Hematopoietic multipotent progenitor cell treated with erythropoietin and hydrocortisone succinate and interleukin-3 and kit ligand, for 17 days (in vitro differentiated cells): ENCODE measurements at regions not wholly inside any gene's neighbourhood (a gene's known extent, or its start where the extent isn't known, plus 50 kb on each side); places are given as distances from the start of the nearest gene placed in this dataset.

Source experiments
- DNase-seq: peaks from one replicate; pipeline ENCODE4 v3.0.0-alpha.2; 2015; ENCODE audit warnings: low spot score

DNA sequence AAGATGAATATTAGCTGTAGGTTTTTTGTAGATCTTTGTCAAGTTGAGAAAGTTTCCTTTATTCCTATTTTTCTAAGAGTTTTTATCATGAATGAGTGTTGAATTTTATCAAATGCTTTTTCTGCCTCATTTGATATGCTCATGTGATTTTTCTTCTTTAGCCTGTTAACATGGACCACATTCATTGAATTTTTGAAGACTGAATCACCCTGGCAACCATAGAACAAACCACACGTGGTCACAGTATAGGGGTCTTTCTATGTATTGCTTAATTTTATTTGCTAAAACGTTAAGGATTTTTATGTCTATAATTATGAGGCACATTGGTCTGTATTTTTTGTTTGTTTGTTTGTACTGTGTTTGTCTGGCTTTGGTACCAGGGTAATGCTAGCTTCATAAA, 201.7 kb upstream of the CWC22 start:
- DNase-seq: no peak

DNA sequence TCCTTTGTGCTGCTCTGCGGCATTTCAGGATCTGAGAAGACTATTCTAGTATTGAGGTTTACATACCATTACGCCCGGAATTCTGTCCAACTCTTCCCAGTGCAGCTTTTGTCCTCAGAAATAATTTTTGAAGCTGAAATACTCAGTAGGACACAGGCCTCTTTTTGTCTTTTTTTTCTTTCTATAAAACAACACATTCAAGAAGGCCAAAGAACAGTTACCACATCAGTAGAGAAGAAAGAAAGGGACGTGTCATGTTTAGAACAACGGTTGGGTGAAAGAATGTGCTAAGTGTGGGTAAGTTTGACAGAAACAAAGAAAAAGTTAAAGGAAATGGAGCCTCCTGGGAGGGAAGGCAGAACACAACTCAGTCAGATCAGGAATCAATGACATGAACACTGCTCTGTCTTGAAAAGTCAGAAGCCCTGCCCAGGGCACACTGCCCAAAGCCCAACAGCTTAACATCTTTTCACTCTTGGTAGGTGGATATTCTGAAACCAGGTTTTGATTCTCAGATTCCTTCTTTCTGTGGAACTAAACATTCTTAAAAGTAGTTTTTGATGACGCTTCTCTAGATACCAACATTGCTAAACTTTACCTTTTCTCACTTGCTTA, 198.6 kb upstream of the CWC22 start:
- no peak for DNase-seq

DNA sequence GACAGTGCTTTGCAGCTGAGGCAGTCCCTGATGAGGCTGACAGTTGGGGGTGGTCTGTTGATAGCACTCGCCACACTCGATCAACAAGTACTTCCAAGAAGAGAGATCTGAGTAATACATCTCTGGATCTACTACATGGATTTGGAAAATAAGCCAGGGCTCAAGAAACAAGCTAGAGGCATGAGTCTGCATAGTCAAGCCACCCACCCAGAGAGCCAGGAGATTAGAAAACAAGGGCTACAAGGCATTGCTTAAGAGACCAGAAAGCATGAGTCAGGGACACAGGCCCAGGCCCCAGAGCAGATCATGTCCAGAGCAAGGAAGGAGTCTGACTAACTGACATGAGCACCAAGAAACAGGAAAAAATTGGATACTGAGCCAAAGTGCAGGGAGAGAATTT, 196.9 kb upstream of the CWC22 start:
- no peak for DNase-seq

DNA sequence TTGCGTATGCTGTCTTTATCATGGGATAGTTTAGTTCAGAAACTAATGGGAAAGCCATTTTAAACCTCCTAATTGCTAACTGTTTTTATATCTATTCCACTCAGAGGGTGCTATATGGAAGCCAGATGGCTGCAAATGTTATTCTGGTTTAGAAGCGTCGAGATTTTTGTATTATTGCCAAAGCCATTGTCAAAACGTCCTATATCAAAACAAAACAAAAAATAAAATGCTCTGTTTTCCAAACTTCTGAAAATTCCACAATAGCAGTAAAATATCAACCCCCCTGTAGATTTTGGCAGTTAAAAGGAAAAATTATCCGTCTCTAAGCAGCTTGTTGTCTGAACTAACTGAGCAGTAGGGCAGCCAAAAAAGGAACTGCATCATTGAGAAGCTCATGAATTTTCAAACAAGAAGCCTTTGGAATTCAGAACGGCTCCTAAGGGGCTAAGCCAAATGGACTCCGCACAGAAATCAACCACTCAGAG, 195.4 kb upstream of the CWC22 start:
- no peak for DNase-seq

DNA sequence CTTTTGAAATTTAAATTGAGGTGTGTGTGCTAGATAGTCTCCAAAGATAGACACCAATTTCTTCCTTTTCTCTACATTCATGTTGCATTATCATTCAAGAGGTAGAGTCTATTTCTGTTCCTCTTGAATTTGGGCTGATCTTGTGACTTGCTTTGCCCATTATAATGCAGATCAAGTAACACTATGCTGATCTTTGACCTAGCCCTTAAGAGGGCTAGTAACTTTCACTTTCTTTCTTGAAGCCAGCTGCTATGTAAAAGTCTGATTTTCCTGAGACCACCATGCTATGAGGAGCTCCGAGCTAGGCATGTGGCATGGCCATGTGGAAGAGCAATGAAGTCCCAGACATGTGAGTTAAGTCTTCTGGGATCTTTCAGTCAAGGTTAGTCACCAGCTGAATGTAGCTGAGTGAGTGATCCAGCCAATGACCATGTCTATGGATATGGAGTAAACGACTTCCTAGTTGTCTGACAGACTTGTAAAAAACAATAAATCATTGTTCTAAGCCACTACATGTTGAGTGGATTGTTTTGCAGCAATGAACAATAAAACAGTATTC, 189.4 kb upstream of the CWC22 start:
- no peak for DNase-seq

DNA sequence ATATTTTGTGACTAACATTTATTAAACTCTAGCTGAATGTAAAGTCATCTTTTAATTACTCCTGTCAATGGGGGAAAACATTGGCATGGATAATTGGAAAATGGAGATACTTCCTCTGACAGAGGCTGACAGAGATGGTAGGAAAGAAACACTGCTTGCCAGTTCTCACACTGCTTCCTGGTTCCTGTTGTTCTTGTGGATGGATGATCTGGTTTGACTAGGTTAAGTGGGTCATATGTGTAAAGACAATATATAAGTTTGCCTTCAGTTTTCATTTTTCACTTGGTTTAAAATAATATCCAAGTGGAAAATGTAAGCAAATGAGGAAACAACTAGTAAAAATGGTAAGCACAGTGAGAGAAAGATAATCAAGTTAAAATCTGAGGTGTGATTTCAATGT, 188.8 kb upstream of the CWC22 start:
- DNase-seq: no peak

DNA sequence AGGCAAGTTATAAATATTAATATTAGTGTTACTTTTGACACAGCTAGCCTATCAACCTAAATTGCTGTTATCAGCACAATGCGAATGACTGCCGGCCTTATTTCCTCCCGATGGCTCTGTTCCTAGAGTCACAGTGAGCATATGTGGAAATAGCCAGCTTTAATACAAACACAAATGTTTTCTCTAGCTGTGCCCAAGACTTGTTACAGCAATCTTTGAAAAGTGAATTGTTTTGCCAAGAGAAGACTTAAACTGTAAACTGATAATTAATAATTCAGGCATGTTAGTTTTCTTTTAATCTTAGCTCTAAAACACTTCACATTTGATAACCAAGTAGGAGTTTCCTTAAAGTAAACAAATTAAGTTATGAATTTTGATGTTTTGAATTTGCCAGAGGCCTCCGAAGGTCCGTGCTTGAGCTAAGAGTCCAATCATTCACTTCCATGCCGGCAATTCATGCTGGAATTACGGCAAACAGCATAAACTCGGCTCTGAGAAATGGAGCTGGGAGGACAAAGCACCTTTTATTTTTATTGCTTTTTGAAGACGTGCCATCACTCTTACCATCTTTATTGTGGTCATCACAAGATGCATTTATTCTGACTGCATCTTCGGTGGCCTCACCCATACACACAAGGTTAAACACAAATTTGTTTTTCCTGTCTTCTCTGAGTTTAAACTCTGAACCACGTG, 184.5 kb upstream of the CWC22 start:
- DNase-seq: no peak

DNA sequence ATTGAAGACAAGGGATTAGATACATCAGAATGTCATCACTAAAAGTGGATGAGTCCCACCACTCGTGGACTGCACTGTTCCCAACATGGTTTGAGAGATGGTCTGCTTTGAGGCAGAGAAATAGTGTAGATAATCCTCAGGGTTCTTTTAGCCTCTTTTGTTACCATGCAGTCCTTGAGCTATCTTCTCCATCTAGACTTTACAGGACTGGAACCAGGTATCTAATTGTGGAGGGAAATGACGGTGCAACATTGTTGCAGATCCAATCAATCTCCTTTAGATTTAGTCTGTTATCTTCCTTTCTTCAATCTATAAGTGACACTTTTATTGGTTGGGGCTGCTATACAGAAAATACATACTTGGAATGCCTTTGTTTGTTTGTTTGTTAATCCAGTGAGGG, 183.8 kb upstream of the CWC22 start:
- DNase-seq: no peak

DNA sequence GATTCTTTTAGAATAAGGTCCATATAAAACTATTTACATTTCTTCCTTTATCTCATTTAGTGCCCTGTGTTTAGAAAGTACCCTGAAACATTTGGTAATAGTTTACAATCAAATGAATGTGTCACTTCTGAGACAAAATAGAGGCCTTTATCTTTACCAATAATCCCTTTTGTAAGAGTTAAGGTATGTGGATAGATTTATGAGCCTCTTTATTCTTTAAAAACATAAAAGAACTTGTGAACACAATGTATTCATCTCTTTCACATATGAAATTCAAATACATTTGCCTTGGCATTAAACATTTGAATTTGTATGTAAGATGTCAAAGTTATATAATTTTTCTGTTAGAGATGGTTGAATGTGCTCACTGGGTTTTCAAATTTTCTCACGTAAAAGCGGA, 180.5 kb upstream of the CWC22 start:
- no peak for DNase-seq

DNA sequence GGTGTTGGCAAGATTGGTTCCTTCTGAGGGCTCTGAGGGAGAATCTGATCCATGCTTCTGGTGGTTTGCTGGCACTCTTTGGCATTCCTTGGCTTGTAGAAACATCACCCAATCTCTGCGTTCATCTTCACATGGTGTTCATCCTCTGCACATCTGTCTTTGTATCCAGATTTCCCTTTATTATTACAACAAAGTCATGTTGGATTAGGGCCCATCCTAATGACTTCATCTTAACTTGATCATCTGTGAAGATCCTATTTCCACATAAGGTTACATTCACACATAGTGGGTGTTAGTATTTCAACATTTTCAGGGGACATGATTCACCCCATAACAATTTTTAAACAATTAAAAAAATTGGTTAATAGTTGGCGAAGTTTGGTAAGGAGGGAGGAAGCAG, 177.4 kb upstream of the CWC22 start:
- no peak for DNase-seq

DNA sequence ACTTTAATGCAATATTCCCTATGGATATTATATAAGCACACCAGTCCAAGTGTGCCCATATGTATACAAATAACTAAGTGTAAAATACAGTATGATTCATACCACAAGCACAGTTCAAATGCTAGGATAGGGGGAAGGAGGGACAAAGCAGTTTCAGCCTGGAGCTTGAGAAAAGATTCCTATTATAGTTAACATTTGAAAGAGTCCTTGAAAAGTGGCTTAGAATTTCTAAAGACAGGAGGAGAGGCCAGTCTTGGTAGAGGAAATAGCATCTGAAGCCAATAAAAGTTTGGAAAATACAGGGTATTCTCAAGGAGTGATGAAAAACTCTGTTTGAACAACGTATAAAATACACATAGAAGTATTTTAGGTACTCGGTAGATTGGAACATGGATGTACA, 173.4 kb upstream of the CWC22 start:
- no peak for DNase-seq

DNA sequence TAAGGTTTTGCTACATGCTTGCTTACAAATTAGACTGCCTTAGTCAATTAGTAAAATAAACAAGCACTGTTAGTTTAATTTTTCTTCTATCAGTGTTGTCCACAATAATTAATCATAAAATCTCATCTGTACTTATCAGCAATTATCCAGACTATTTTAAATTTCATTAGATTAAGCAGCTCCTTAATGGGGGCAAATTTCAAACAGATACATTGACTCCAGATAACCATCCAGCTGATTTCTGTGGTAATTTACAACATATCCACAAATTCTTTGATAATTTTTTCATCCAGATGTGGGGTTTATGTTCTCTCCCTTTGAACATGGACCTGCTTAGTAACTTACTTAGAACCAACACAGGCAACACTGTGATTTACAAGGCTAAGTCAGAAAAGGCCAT, 170.4 kb upstream of the CWC22 start:
- DNase-seq: no peak

DNA sequence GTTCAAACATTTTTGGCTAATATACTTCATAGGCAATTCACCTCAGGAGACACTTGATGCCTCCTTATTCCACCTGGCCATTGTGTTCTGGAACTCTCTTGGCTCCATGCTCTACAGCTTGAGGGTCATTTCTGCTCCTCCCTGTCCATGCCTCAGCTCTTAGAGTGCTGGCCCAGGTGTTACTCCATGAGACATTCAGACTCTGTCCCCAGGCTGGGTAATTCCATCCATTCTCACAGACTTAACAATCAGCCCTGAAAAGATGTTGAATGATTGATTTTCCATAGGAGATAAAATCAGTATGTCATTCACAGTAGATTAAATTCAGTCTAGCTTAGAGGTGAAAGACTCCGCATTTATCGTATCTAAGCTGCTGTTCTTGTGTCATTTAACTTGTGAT, 168.6 kb upstream of the CWC22 start:
- no peak for DNase-seq

DNA sequence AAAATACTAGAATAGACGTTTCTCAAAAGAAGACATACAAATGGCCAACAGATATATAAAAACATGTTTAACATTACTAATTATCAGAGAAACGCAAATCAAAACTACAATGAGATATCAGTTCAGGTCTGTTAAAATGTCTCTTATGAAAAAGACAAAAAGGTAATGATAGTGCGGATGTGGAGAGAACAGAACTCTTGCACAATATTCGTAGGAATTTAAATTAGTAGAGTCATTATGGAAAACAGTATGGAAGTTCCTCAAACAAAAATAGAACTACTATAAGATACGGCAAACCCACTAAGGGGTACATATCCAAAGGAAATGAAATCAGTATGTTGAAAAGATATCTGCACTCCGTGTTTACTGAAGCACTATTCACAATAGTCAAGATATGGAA, 167.5 kb upstream of the CWC22 start:
- no peak for DNase-seq

DNA sequence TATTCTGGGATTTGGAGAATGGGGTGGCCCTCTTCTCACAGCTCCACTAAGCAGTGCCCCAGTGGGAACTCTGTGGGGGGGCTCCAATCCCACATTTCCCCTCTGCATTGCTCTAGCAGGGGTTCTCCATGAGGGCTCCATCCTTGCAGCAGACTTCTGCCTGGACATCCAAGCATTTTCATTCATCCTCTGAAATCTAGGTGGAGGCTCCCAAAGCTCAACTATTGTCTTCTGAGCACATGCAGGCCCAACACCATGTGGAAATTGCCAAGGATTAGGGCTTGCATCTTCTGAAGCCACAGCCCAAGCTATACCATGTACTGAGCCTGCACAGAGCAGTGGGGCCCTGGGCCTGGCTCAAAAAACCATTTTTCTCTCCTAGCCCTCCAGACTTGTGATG, 162.4 kb upstream of the CWC22 start:
- no peak for DNase-seq

DNA sequence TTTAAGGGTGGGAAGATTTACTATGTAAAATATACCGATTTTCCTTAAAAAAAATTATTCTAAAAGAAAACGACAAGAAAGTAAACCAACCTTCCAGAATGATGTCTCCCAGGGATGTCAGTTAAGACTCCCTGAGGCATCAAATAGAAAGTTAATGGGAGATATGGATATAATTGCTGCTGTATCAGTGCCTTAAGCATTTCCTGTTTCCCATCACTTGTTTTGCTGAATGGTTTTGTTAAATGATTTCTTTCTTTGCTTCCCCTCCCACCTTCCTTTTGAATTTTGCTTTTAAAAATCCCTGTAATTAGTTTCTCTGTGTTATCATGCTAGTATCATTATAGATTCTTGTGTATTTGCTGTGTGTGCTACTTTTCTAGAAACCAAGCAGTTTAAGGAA, 154.3 kb upstream of the CWC22 start:
- DNase-seq: no peak

DNA sequence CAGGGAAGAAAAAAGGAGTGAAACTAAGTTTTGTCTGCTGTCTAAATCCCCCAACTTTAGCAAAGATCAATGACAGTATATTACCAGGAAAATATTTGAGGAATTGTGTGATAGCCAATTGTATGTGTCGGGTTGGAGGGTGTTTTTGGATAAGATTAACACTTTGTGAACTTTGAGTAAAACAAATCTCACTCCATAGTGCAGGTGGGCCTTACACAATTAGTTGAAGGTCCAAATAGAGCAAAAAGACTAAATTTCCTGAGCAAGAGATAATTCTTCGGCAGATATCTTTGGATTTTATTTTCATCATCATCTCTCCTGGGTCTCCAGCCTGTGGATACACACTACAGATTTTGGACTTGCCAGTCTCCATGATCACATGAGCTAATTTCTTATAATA, 152.8 kb upstream of the CWC22 start:
- no peak for DNase-seq

DNA sequence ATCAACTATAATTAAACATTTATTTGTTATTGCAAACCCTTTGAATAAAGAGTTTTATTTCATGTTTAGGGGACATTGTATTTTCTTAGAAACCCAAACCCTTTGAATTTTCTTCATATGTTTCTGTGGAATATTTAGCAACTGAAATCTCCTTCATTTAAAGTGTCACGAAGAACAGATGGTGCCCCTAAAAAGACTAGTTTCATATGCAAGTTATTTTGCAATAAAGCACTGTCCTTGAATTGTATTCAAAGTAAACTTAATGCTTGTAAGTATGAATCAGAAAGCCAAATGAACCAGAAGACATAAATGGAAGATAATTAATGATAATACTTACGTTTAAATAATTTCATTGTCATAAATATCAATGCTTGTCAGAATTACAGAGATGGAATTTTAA, 151.9 kb upstream of the CWC22 start:
- no peak for DNase-seq

DNA sequence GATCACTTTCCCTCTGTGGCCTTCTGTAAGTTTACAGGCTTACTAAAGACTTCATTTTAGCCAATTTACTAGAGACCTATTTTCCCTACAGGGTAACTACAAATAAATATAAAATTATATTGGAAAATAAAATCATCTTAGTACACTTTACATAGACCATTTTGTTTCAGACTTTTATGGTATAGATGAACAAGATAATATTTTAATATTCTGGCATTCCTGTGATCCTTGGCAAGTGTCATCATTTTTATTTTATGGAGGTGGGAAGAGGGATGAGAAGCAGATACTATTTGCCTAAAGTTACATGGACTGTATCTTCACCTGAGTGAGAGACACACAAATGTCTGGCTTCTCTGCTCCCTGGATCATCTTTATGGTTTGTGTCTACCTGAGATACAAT, 149.6 kb upstream of the CWC22 start:
- no peak for DNase-seq

DNA sequence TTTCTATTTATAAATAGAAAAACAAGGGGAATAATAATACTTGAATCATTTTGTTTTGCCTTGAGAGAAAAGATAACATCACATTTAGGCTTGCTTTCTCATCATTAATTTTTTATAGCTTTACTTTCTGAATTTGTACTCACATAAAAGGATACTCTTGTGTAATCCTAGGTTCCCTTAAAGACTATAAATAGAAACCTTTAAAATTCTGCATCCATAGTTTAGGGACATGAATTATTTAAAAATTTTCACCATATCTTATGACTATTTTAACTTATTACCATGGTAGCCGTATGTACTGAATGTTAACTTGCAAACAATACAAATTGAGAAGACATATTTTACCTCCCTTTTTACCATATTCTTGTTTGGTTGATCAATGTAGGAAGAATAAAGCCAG, 143.5 kb upstream of the CWC22 start:
- DNase-seq: no peak

DNA sequence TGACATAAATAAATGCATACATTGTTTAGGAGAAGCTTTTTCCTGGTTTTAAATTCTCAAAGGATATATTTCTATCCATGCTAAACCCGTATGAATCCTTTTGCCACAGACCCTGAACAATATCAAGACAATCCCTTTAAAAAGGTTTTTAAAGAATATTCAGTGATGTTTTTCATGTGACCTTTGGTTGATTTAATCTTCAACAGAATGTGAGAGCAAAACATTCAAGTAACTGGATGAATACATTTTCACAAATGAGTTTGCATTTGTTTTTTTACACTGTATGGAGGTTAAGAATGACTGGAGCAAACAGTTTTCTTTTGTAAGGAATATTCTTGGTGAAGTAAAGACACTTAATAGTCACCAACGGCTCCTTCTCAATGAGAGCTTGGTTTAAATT, 139.4 kb upstream of the CWC22 start:
- DNase-seq: no peak

DNA sequence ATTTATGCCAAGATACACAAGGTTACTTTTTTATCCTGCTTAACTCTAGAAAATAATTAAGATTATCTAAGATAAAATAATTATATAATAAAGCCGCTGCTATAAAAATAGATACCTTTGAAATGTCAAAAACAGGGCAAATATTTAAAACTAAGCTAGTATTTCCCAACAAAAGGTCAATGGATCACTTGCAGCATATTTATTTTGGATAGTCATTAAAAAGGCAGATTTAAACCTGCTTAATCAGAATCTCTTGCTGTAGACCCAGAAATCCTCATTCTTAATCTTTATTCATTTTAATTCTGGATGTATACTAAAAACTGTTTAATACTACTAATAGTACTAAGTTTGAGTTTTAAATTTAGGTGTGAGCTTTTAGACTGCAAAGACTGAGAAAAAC, 139.0 kb upstream of the CWC22 start:
- no peak for DNase-seq

DNA sequence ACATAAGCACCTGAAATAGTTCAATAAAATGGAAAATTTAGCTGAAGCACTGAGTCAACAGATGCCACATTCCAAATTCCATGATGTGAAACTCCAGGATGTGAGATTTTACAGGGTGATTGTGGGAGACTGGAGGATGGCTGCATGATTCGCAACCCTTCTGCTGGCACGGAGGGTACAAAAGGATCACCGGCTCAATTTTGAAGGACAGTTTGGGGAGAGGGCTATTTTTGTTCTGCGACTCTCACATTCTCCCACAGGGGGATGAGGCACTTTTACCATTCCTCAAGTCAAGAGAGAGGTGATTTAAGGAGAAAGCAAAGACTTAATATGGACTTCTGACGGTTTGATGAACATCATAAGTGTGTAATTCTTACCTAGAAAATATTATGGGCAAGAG, 138.1 kb upstream of the CWC22 start:
- DNase-seq: no peak

DNA sequence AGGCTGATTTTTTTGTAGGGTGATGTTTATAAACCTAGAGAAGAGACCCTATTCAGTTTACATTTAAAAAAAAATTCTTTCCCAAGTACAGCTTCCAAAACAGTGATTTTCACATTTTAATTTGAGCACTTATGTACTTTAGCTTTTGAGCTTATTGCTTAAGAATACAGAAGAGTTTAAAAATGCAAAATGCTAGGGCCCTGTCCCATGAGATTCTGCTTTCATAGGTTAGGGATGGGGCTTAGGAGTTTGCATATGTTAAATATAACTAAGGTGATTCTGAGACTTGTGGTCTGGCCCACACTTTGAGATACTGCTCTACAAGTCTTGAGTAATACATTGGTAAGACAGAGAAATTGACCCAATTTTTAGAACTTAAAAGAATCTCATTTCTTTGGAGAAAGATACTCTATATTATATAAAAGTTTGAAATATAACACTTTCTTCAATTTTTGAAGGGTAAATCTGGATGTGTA, 137.3 kb upstream of the CWC22 start:
- DNase-seq: no peak
